Right lobe of liver (tissue), 6 donors: ENCODE measurements at regions not wholly inside any gene's neighbourhood (a gene's known extent, or its start where the extent isn't known, plus 50 kb on each side); places are given as distances from the start of the nearest gene placed in this dataset.

ENCODE experiments used
- ATAC-seq, 4 donors: fragments of 200-7000 bp; cut with Tn5 transposase; one replicate each; pipeline ENCODE4 v1.9.1; 2020; ENCODE audit warnings: mild to moderate bottlenecking in 4 of 4, moderate library complexity in 4 of 4
- DNase-seq, 3 donors: peaks; one replicate each; pipeline ENCODE4 v3.0.0-alpha.2; 2020
- H3K27ac ChIP-seq, 3 donors: fragments of 200-600 bp; one replicate each; pipeline ENCODE4 v1.8.0; 2022
- H3K27me3 ChIP-seq, 2 donors: fragments of 200-600 bp; one replicate each; pipeline ENCODE4 v1.8.0; 2022
- H3K36me3 ChIP-seq, 4 donors: fragments of 200-600 bp; sonication (generic) in 1 of 4; one replicate each; pipeline versions ENCODE4 v1.5.1 to v1.8.0; 2017 to 2022; ENCODE audit warnings: control low read depth in 1 of 4
- H3K4me1 ChIP-seq, 4 donors: fragments of 200-600 bp; sonication (generic) in 1 of 4; one replicate each; pipeline versions ENCODE4 v1.5.1 to v1.8.0; 2017 to 2022; ENCODE audit warnings: control low read depth in 1 of 4
- H3K4me3 ChIP-seq, 3 donors: fragments of 200-600 bp; one replicate each; pipeline ENCODE4 v1.8.0; 2022
- H3K9me3 ChIP-seq, 4 donors: fragments of 200-600 bp; sonication (generic) in 1 of 4; one replicate each; pipeline versions ENCODE4 v1.5.1 to v1.8.0; 2017 to 2022; ENCODE audit warnings: control low read depth in 1 of 4
- POLR2A ChIP-seq: fragments of 450-650 bp; IDR thresholded peaks from one replicate; pipeline ENCODE4 v1.6.1; 2017; ENCODE audit warnings: antibody characterized with exemption, mild to moderate bottlenecking
- WGBS: methylation state at CpG from one replicate; pipeline ENCODE4 v1.1.6; 2018; ENCODE audit warnings: low coverage, low lambda C conversion rate; ENCODE audit not compliant: insufficient coverage; ENCODE audit errors: missing lambda C conversion rate; 5-methylcytosine and 5-hydroxymethylcytosine counted together
- intact Hi-C, 2 donors: fragments of 100-400 bp; cut with DNase I; formaldehyde crosslinking; loops; one replicate each; pipeline versions ENCODE4 v1.11.2 to v1.14.1; 2022
- TF ChIP-seq, protein P1 (sequence below), 4 donors: fragments of 200-600 bp in 3 of 4; fragments of 450-650 bp in 1 of 4; IDR thresholded peaks; one replicate each; pipeline versions ENCODE4 v1.5.1 to v1.8.0; 2016 to 2022; ENCODE audit warnings: antibody characterized with exemption in 4 of 4, mild to moderate bottlenecking in 2 of 4
- donor health status: DM: no; HTN: yes; CAD: no.
- donor health status: DM: no; HTN: no; CAD: no.
- donor health status: DM: no; HTN: no; CAD: no.
- donor health status: DM: no; HTN: yes; CAD: no.
- donor health status: DM: no; HTN: yes; CAD: no.

DNA sequence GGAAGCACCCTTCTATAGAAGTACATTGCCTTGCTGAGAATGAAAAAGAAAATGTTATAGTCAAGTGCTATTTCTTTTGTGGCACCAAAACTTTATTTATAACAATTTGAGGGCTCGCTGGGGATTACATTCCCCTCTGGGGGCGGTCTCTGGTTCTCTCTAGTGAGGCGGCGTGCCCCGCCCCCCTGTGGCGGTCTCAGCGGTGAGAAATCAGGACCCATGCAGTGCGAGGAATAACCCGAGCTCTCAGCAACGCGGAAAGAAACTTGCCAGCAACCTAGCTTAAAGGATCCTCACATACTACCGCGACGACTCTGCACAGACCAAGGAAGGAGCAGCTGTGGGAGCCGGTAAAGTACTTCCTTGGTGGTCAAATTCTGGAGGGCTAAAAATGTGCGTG, 83.4 kb upstream of the SHISA3 start:
- 90% methylated on average over 6 of the region's 16 CpGs for WGBS

DNA sequence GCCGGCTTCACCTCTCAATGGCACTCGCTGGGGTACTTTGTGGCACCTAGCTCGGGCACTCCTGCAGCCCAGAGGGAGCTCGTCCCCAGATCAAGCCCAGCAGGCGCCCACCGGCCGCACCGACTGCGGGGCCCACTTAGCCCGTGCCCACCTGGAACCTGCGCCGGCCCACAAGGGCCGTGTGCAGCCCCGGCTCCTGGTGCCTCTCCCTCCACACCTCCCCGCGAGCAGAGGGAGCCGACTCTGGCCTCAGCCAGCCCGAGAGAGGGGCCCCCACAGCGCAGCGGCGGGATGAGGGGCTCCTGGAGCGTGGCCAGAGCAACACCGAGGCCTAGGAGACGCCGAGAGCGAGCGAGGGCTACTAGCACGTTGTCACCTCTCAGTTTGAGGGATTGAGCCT, 82.1 kb upstream of the SHISA3 start:
- no peaks in the 10 kb centered on the region for H3K36me3 ChIP-seq
- intact Hi-C loops = no loop called here
- WGBS = 63% methylated on average over 8 of the region's 28 CpGs
- H3K4me3 ChIP-seq = no peak overlapping the region
- H3K27me3 ChIP-seq = no peaks in the 10 kb centered on the region
- ATAC-seq (no peak), DNase-seq (no peak)
- no peaks in the 10 kb centered on the region for H3K9me3 ChIP-seq
- TF ChIP-seq, protein P1, sequence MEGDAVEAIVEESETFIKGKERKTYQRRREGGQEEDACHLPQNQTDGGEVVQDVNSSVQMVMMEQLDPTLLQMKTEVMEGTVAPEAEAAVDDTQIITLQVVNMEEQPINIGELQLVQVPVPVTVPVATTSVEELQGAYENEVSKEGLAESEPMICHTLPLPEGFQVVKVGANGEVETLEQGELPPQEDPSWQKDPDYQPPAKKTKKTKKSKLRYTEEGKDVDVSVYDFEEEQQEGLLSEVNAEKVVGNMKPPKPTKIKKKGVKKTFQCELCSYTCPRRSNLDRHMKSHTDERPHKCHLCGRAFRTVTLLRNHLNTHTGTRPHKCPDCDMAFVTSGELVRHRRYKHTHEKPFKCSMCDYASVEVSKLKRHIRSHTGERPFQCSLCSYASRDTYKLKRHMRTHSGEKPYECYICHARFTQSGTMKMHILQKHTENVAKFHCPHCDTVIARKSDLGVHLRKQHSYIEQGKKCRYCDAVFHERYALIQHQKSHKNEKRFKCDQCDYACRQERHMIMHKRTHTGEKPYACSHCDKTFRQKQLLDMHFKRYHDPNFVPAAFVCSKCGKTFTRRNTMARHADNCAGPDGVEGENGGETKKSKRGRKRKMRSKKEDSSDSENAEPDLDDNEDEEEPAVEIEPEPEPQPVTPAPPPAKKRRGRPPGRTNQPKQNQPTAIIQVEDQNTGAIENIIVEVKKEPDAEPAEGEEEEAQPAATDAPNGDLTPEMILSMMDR (IDR thresholded peaks at IDR 0.05) = no peak
- no peak for TF ChIP-seq POLR2A
- no peaks in the 10 kb centered on the region for H3K4me1 ChIP-seq
- no peak overlapping the region for H3K27ac ChIP-seq

More for the DNA sequence above, 83.4 kb upstream of the SHISA3 start:
- Histone ChIP-seq H3K27ac (no peak overlapping the region), H3K9me3 (no peaks in the 10 kb centered on the region), H3K27me3 (no peaks in the 10 kb centered on the region), H3K36me3 (no peaks in the 10 kb centered on the region), H3K4me3 (no peak overlapping the region), H3K4me1 (no peaks in the 10 kb centered on the region)
- TF ChIP-seq POLR2A = no peak
- TF ChIP-seq, protein P1 (IDR thresholded peaks at IDR 0.05) = no peak
- ATAC-seq (no peak), DNase-seq (no peak)
- intact Hi-C loops = no loop called here

DNA sequence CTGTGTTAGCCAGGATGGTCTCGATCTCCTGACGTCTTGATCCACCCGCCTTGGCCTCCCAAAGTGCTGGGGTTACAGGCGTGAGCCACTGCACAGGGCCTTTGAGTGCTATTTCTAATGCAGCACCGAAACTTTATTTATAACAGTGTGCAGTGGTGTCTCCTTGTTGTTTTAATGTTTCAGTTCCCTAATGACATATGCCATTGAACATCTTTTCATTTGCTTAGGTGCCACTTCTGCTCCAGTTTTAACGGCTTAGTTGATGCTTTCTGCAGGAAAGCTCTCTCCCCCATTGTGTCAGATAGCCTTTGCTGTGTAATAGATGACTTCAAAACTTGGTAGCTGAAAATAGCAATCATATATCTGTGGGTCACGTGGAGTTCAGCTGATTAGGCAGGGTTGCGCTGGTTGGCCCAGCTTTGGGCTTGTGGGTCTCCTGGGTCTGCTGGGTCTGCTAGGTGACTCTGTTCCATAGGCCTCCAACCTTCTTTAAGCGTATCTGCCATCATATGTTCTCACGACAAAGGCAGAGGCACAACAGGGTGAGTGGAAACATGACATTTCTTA, 76.4 kb upstream of the SHISA3 start:
- intact Hi-C loops = no loop called here
- Histone ChIP-seq H3K9me3 (no peaks in the 10 kb centered on the region), H3K27ac (no peak overlapping the region), H3K4me3 (no peak overlapping the region), H3K36me3 (no peaks in the 10 kb centered on the region), H3K27me3 (no peaks in the 10 kb centered on the region), H3K4me1 (no peaks in the 10 kb centered on the region)
- 46% methylated on average over 6 of the region's 10 CpGs for WGBS
- DNase-seq (no peak), ATAC-seq (no peak)
- TF ChIP-seq, protein P1 (IDR thresholded peaks at IDR 0.05) = no peak
- no peak for TF ChIP-seq POLR2A

DNA sequence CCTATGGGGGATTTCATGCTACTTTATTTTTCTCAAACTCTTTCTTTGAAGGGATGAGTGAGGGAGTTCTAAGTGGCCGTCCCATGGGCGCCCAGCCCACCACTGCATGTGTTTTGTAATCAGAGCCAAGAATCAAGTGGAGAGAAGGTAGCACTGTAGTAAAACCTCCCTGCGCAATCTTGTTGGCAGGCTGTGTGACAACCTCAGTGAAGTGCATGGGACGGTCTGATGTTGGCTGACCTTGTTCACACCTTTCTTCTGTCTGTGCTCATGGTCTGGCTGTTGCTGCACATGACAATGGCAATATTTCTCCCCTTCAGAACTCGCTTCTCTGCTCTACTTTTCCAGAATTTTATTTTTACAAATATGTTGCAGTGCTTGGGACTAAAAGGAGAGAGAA, 71.2 kb upstream of the SHISA3 start:
- no peak for ATAC-seq
- intact Hi-C loops = no loop called here
- Histone ChIP-seq H3K4me1 (no peaks in the 10 kb centered on the region), H3K27ac (no peak overlapping the region), H3K36me3 (no peaks in the 10 kb centered on the region), H3K27me3 (no peaks in the 10 kb centered on the region), H3K9me3 (no peaks in the 10 kb centered on the region), H3K4me3 (no peak overlapping the region)
- TF ChIP-seq, protein P1 (IDR thresholded peaks at IDR 0.05) = no peak
- TF ChIP-seq POLR2A = no peak
- DNase-seq = no peak
- WGBS = 71% methylated on average over 5 of the region's 5 CpGs

DNA sequence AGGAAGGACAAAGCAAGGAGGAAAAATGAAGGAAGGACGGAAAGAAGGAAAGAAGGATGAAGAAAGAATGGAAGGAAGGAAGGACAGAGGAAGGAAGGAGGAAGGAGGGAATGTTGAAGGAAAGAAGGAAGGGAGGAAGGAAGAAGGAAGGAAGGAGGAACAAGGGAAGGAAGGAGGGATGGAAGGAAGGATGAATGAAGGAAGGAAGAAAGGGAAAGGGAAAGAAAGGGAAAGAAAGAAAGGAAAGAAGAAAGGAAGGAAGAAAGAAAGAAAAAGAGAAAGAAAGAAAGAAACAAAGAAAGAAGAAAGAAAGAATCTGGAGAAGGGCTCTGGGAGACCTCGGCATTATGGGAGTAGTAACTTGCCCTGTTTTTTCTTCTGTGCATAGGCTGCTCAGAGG, 70.8 kb upstream of the SHISA3 start:
- no peak for TF ChIP-seq POLR2A
- TF ChIP-seq, protein P1 (IDR thresholded peaks at IDR 0.05) = no peak
- DNase-seq (no peak), ATAC-seq (no peak)
- WGBS = 68% methylated on average over 2 of the region's 2 CpGs
- Histone ChIP-seq H3K27me3 (no peaks in the 10 kb centered on the region), H3K9me3 (no peaks in the 10 kb centered on the region), H3K36me3 (no peaks in the 10 kb centered on the region), H3K4me1 (no peaks in the 10 kb centered on the region), H3K4me3 (no peak overlapping the region), H3K27ac (no peak overlapping the region)
- intact Hi-C loops = no loop called here
